ENCODE measurements at regions not wholly inside any gene's neighbourhood (a gene's known extent, or its start where the extent isn't known, plus 50 kb on each side); places are given as distances from the start of the nearest gene placed in this dataset.

DNA sequence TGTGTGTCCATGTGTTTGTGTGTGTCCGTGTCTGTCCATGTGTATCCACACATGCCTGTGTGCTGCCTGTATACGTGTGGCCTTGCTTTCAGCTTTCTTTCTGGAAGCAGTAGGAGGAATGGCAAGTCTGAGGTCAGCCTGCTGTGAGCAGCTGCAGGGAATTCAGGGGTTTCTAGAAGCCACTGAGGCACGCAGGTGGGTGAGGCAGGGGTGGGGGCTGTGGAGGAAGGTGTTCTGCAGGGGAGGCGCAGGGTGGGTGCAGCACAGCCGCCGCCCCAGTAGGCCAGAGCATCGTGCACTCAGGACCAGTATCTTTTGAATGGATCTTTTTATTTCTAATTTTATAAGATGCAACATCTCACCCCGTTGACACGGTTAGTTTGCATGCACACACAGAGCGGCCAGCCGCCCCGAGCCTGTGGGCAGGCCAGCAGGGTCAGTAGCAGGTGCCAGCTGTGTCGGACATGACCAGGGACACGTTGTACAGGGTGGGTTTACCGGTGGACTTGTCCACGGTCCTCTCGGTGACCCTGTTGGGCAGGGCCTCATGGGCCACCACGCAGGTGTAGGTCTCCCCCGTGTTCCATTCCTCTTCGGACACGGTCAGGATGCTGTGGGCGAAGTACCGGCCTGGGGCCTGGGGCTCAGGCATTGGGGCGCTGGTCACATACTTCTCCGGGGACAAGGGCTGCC lies 327.7 kb downstream of the TMEM121 start:
- H3K4me1 ChIP-seq (ENCODE audit: control insufficient read depth, insufficient read depth, low read length): peaks cover 43% of the 10 kb centered on the region
- intact Hi-C loops (cut with micrococcal nuclease): no loop called here
- H3K27me3 ChIP-seq (ENCODE audit: control insufficient read depth, insufficient read depth, low read length): no peaks in the 10 kb centered on the region
- Mint-ChIP-seq H3K4me3 (no peak overlapping the region), H3K27ac (no peak overlapping the region), H3K9me3 (no peaks in the 10 kb centered on the region), H3K36me3 (no peaks in the 10 kb centered on the region), H3K27me3 (ENCODE audit: low read depth in 2 of 2) (no peaks in the 10 kb centered on the region), H3K4me1 (no peaks in the 10 kb centered on the region)
- WGBS (ENCODE audit: insufficient coverage): 90% methylated on average over 25 of the region's 25 CpGs
- no peak overlapping the region for H3K27ac ChIP-seq (ENCODE audit: low read length)
- TF ChIP-seq, protein P1, sequence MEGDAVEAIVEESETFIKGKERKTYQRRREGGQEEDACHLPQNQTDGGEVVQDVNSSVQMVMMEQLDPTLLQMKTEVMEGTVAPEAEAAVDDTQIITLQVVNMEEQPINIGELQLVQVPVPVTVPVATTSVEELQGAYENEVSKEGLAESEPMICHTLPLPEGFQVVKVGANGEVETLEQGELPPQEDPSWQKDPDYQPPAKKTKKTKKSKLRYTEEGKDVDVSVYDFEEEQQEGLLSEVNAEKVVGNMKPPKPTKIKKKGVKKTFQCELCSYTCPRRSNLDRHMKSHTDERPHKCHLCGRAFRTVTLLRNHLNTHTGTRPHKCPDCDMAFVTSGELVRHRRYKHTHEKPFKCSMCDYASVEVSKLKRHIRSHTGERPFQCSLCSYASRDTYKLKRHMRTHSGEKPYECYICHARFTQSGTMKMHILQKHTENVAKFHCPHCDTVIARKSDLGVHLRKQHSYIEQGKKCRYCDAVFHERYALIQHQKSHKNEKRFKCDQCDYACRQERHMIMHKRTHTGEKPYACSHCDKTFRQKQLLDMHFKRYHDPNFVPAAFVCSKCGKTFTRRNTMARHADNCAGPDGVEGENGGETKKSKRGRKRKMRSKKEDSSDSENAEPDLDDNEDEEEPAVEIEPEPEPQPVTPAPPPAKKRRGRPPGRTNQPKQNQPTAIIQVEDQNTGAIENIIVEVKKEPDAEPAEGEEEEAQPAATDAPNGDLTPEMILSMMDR (IDR thresholded peaks at IDR 0.05): no peak
- no peak for DNase-seq
- H3K36me3 ChIP-seq (ENCODE audit: control insufficient read depth, insufficient read depth, low read length): no peaks in the 10 kb centered on the region
- H3K4me3 ChIP-seq (ENCODE audit: low read length): no peak overlapping the region
- ATAC-seq: no peak
- H3K9me3 ChIP-seq (ENCODE audit: control insufficient read depth, insufficient read depth, low read length): no peaks in the 10 kb centered on the region

DNA sequence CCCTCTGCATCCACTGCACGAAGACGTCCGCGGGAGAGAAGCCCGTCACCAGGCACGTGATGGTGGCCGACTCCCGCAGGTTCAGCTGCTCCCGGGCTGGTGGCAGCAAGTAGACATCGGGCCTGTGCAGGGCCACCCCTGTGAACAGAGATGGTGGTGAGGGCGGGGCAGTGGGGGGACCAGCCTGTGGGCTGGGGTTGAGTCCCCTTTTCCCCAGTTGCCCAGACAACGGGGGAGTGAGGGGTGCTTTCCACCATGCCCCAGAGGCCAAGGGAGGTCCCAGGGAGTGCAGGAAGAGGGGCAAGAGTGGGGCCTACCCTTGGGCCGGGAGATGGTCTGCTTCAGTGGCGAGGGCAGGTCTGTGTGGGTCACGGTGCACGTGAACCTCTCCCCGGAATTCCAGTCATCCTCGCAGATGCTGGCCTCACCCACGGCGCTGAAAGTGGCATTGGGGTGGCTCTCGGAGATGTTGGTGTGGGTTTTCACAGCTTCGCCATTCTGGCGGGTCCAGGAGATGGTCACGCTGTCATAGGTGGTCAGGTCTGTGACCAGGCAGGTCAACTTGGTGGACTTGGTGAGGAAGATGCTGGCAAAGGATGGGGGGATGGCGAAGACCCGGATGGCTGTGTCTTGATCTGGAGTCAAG lies 328.3 kb downstream of the TMEM121 start:
- Histone ChIP-seq H3K27ac (ENCODE audit: low read length) (no peak overlapping the region), H3K4me3 (ENCODE audit: low read length) (no peak overlapping the region), H3K36me3 (ENCODE audit: control insufficient read depth, insufficient read depth, low read length) (no peaks in the 10 kb centered on the region), H3K27me3 (ENCODE audit: control insufficient read depth, insufficient read depth, low read length) (no peaks in the 10 kb centered on the region), H3K4me1 (ENCODE audit: control insufficient read depth, insufficient read depth, low read length) (peaks cover 50% of the 10 kb centered on the region), H3K9me3 (ENCODE audit: control insufficient read depth, insufficient read depth, low read length) (no peaks in the 10 kb centered on the region)
- Mint-ChIP-seq H3K4me3 (no peak overlapping the region), H3K27ac (no peak overlapping the region), H3K4me1 (no peaks in the 10 kb centered on the region), H3K27me3 (ENCODE audit: low read depth in 2 of 2) (no peaks in the 10 kb centered on the region), H3K36me3 (no peaks in the 10 kb centered on the region), H3K9me3 (no peaks in the 10 kb centered on the region)
- WGBS (ENCODE audit: insufficient coverage): 87% methylated on average over 26 of the region's 26 CpGs
- TF ChIP-seq, protein P1 (IDR thresholded peaks at IDR 0.05): no peak
- ATAC-seq: no peak
- intact Hi-C loops (cut with micrococcal nuclease): no loop called here
- DNase-seq: no peak

DNA sequence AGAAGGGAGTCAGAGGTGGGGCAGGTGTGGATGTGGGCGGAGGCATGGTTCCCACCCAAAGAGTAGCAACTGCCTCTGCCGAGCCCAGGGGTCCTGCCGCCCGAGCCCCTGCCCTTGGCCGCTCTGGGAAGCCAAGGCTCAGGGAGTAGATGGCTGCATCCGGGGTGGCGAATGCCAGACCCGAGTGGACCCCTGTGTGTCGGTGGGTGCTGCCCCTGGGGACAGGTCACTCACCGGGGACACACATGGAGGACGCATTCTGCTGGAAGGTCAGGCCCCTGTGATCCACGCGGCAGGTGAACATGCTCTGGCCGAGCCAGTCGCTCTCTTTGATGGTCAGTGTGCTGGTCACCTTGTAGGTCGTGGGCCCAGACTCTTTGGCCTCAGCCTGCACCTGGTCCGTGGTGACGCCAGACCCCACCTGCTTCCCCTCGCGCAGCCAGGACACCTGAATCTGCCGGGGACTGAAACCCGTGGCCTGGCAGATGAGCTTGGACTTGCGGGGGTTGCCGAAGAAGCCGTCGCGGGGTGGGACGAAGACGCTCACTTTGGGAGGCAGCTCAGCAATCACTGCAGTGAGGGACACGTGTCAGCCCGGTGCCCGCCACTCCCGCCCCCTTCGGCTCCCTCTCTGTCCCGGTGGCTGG lies 329.0 kb downstream of the TMEM121 start:
- Histone ChIP-seq H3K9me3 (ENCODE audit: control insufficient read depth, insufficient read depth, low read length) (no peaks in the 10 kb centered on the region), H3K4me3 (ENCODE audit: low read length) (no peak overlapping the region), H3K27me3 (ENCODE audit: control insufficient read depth, insufficient read depth, low read length) (no peaks in the 10 kb centered on the region), H3K36me3 (ENCODE audit: control insufficient read depth, insufficient read depth, low read length) (no peaks in the 10 kb centered on the region), H3K4me1 (ENCODE audit: control insufficient read depth, insufficient read depth, low read length) (peaks cover 53% of the 10 kb centered on the region), H3K27ac (ENCODE audit: low read length) (no peak overlapping the region)
- Mint-ChIP-seq H3K27me3 (ENCODE audit: low read depth in 2 of 2) (peaks cover 0 to under 1% of the 10 kb centered on the region in 2 donors), H3K36me3 (no peaks in the 10 kb centered on the region), H3K4me3 (no peak overlapping the region), H3K9me3 (no peaks in the 10 kb centered on the region), H3K4me1 (no peaks in the 10 kb centered on the region), H3K27ac (no peak overlapping the region)
- TF ChIP-seq, protein P1 (IDR thresholded peaks at IDR 0.05): no peak
- 82% methylated on average over 35 of the region's 35 CpGs for WGBS (ENCODE audit: insufficient coverage)
- intact Hi-C loops (cut with micrococcal nuclease): no loop called here
- DNase-seq: peak in 1 of 2 donors; percentile 12
- no peak for ATAC-seq

Data from natural killer cell (primary cell).